Activated T-cell treated with anti-CD3 and anti-CD28 coated beads, Interleukin-2, amount 50 U/mL, for 72 hours (primary cell): ENCODE measurements at regions not wholly inside any gene's neighbourhood (a gene's known extent, or its start where the extent isn't known, plus 50 kb on each side); places are given as distances from the start of the nearest gene placed in this dataset.
"Not testable (repeated sequence)": the region's sequence is repeated elsewhere in the genome, so short reads cannot be mapped to it uniquely, and the experiment has no call there.

ENCODE experiments used
- ATAC-seq, 2 donors: fragments of 150-1000 bp; cut with Tn5 transposase; replicated peaks in 1 of 2; 2 replicates each; pipeline ENCODE4 v1.10.0; 2021; ENCODE audit warnings: moderate library complexity in 2 of 2, mild to moderate bottlenecking in 1 of 2
- DNase-seq, 2 donors: peaks; one replicate each; pipeline ENCODE4 v3.0.0; 2021 to 2022; ENCODE audit warnings: mixed read lengths in 1 of 2
- H3K27ac Mint-ChIP-seq: one replicate; pipeline ENCODE4 v1.8.0; 2022; ENCODE audit warnings: mild to moderate bottlenecking, moderate library complexity, mixed read lengths
- H3K27me3 Mint-ChIP-seq: one replicate; pipeline ENCODE4 v1.8.0; 2022; ENCODE audit warnings: low read depth, mixed read lengths
- H3K36me3 Mint-ChIP-seq, 2 donors: one replicate each; pipeline ENCODE4 v1.8.0; 2022; ENCODE audit warnings: mixed read lengths in 2 of 2, mild to moderate bottlenecking in 1 of 2; ENCODE audit not compliant: insufficient read depth in 2 of 2
- H3K4me1 Mint-ChIP-seq: one replicate; pipeline ENCODE4 v1.8.0; 2022; ENCODE audit warnings: low read depth, mixed read lengths
- H3K4me3 Mint-ChIP-seq, 2 donors: one replicate each; pipeline ENCODE4 v1.8.0; 2022; ENCODE audit warnings: mild to moderate bottlenecking in 2 of 2, mixed read lengths in 2 of 2, moderate library complexity in 2 of 2
- H3K9me3 Mint-ChIP-seq, 2 donors: one replicate each; pipeline ENCODE4 v1.8.0; 2022; ENCODE audit warnings: mixed read lengths in 2 of 2

DNA sequence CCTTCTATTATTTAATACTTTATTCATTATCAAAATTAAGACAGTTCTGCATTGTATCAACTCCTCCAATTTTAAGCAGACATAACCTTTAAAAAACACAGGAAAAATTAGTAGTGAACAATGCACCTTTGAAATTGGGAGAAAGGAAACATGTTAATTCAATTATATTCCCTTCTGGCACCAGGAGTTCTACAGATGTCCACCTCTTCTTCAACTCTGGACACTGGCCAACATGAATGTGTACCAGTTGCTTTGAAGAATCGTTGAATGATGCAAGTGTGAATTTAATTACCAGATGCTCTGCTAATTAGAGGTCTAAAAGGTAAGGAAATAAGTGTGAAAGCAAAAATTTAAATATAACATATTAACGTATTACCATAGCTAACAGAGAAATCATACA, 206.7 kb upstream of the IGFBP3 start:
- Mint-ChIP-seq H3K27ac (no peak overlapping the region), H3K36me3 (no peaks in the 10 kb centered on the region), H3K4me3 (no peak overlapping the region), H3K4me1 (no peaks in the 10 kb centered on the region), H3K27me3 (no peaks in the 10 kb centered on the region), H3K9me3 (peaks cover 0 to 5% of the 10 kb centered on the region in 2 donors)
- ATAC-seq (no peak), DNase-seq (no peak)

DNA sequence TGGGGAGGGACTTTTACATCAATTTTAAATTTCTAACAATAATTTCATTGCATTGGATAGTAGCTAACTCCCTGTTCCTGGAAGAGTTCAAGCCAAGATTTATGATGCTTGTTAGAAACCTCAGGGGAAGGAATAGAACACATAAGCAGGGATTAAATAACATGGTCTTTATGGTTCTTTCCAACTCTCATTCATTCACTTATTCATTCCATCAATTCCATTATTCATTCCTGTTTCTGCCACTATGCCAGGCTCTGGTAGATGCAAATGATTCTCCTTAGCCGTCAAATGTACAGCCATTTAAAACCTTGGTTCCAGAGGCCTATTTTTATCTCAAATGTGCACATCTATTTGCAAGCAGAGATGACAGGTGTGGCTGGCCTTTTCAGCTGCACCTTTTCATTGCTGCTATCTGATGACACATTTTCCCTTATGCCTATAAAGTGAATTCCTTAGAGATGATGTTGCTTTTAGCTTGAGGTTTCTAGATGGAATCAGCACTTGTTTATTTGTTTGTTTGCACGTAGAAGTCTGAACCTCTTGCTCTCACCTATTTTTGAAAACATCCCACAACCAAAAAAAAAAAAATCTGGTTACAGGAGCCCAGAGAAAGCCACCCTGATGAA, 205.7 kb upstream of the IGFBP3 start:
- Mint-ChIP-seq H3K9me3 (peaks cover 0 to 5% of the 10 kb centered on the region in 2 donors), H3K4me1 (no peaks in the 10 kb centered on the region), H3K4me3 (no peak overlapping the region), H3K36me3 (no peaks in the 10 kb centered on the region), H3K27me3 (no peaks in the 10 kb centered on the region), H3K27ac (no peak overlapping the region)
- DNase-seq (no peak), ATAC-seq (no peak)

GRCh38 chr7:46123756-46124343, 202.8 kb upstream of the IGFBP3 start:
- Mint-ChIP-seq H3K27ac (no peak overlapping the region), H3K9me3 (peaks cover 0 to 5% of the 10 kb centered on the region in 2 donors), H3K4me1 (no peaks in the 10 kb centered on the region), H3K4me3 (no peak overlapping the region), H3K36me3 (no peaks in the 10 kb centered on the region), H3K27me3 (no peaks in the 10 kb centered on the region)
- ATAC-seq (no peak), DNase-seq (no peak)

GRCh38 chr7:46115410-46115809, 194.3 kb upstream of the IGFBP3 start:
- Mint-ChIP-seq H3K27me3 (no peaks in the 10 kb centered on the region), H3K27ac (no peak overlapping the region), H3K4me1 (no peaks in the 10 kb centered on the region), H3K36me3 (no peaks in the 10 kb centered on the region), H3K9me3 (no peaks in the 10 kb centered on the region), H3K4me3 (no peak overlapping the region)
- no peak for DNase-seq
- ATAC-seq = no peak

DNA sequence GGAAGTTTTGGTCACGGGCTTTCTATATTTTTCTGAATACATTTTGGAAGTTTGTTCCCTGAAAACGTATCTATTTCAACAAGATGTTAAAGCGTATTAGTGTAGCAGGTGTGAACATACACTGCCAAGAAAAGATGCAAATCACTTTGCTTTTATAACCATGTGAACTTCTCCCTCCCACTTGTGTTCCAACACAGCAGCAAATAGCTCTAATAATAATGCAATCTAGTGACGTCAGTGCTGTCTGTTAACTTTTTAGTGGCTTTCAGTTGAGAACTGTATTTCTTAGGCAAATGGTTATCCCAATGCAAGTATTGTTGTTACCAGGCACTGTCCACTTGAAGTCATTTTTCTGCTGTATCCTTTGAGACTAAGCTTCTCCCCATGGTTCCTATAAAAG, 188.4 kb upstream of the IGFBP3 start:
- H3K27ac Mint-ChIP-seq = no peak overlapping the region
- H3K9me3 Mint-ChIP-seq = no peaks in the 10 kb centered on the region
- ATAC-seq = no peak
- no peaks in the 10 kb centered on the region for H3K27me3 Mint-ChIP-seq
- H3K4me3 Mint-ChIP-seq = no peak overlapping the region
- no peaks in the 10 kb centered on the region for H3K36me3 Mint-ChIP-seq
- no peak for DNase-seq
- no peaks in the 10 kb centered on the region for H3K4me1 Mint-ChIP-seq

GRCh38 chr7:46108272-46108671, 187.2 kb upstream of the IGFBP3 start:
- Mint-ChIP-seq H3K9me3 (no peaks in the 10 kb centered on the region), H3K27me3 (no peaks in the 10 kb centered on the region), H3K4me3 (no peak overlapping the region), H3K27ac (no peak overlapping the region), H3K36me3 (no peaks in the 10 kb centered on the region), H3K4me1 (no peaks in the 10 kb centered on the region)
- no peak for ATAC-seq
- no peak for DNase-seq

- no peak for ATAC-seq
- H3K9me3 Mint-ChIP-seq = no peaks in the 10 kb centered on the region
- no peaks in the 10 kb centered on the region for H3K27me3 Mint-ChIP-seq
- no peak for DNase-seq
- H3K36me3 Mint-ChIP-seq = no peaks in the 10 kb centered on the region
- H3K4me3 Mint-ChIP-seq = no peak overlapping the region
- H3K27ac Mint-ChIP-seq = no peak overlapping the region
- H3K4me1 Mint-ChIP-seq = no peaks in the 10 kb centered on the region
Measured at GRCh38 chr7:46107610-46108217, 186.6 kb upstream of the IGFBP3 start.

- H3K27me3 Mint-ChIP-seq = no peaks in the 10 kb centered on the region
Measured at GRCh38 chr7:46100521-46100920, 179.4 kb upstream of the IGFBP3 start.

GRCh38 chr7:46099076-46099475, 178.0 kb upstream of the IGFBP3 start:
- Mint-ChIP-seq H3K27me3 (no peaks in the 10 kb centered on the region), H3K27ac (no peak overlapping the region), H3K4me3 (no peak overlapping the region), H3K36me3 (no peaks in the 10 kb centered on the region), H3K4me1 (no peaks in the 10 kb centered on the region), H3K9me3 (no peaks in the 10 kb centered on the region)
- ATAC-seq (no peak), DNase-seq (no peak)

More at GRCh38 chr7:46100521-46100920, 179.4 kb upstream of the IGFBP3 start:
- no peaks in the 10 kb centered on the region for H3K4me1 Mint-ChIP-seq
- no peak for DNase-seq
- no peak overlapping the region for H3K4me3 Mint-ChIP-seq
- H3K9me3 Mint-ChIP-seq = no peaks in the 10 kb centered on the region
- ATAC-seq = no peak
- no peaks in the 10 kb centered on the region for H3K36me3 Mint-ChIP-seq
- no peak overlapping the region for H3K27ac Mint-ChIP-seq

DNA sequence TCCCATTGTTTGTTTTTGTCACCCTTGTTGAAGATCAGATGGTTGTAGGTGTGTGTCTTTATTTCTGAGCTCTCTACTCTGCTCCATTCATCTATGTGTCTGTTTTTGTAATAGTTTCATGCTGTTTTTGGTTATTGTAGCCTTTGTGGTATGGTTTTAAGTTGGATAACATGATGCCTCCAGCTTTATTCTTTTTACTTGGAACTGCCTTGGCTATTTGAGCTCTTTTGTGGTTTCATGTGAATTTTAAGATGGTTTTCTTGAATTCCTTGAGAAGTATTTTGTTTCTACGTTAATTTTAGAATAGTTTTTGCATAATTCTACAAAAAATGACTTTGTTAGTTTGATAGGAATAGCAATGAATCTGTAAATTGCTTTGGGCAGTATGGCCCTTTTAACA, 170.0 kb upstream of the IGFBP3 start:
- DNase-seq (no peak), ATAC-seq (no peak)
- peaks cover 2 to 3% of the 10 kb centered on the region in 2 donors for H3K9me3 Mint-ChIP-seq
- H3K36me3 Mint-ChIP-seq = no peaks in the 10 kb centered on the region
- no peak overlapping the region for H3K27ac Mint-ChIP-seq
- no peaks in the 10 kb centered on the region for H3K27me3 Mint-ChIP-seq
- H3K4me1 Mint-ChIP-seq = no peaks in the 10 kb centered on the region
- H3K4me3 Mint-ChIP-seq = no peak overlapping the region

GRCh38 chr7:46089281-46089680, 168.2 kb upstream of the IGFBP3 start:
- H3K4me3 Mint-ChIP-seq = no peak overlapping the region
- H3K4me1 Mint-ChIP-seq = no peaks in the 10 kb centered on the region
- H3K27me3 Mint-ChIP-seq = no peaks in the 10 kb centered on the region
- ATAC-seq (no peak), DNase-seq (no peak)
- peaks cover 3 to 4% of the 10 kb centered on the region in 2 donors for H3K9me3 Mint-ChIP-seq
- no peak overlapping the region for H3K27ac Mint-ChIP-seq
- no peaks in the 10 kb centered on the region for H3K36me3 Mint-ChIP-seq

DNA sequence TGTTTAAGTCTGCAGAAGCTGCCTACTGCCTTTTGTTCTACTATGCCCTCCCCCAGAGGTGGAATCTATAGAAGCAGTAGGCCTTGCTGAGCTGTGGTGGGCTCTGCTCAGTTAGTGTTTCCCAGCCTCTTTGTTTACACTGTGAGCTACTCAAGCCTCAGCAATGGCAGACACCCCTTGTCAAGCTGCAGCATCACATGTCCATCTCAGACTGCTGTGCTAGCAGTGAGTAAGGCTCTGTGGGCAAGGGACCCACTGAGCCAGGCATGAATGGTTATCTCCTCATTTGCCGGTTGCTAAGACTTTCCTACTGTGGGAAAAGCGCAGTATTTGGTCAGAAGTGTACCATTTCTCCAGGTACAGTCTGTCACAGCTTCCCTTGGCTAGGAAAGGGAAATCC, 167.4 kb upstream of the IGFBP3 start:
- not testable (repeated sequence) for H3K4me3 Mint-ChIP-seq, H3K9me3 Mint-ChIP-seq, H3K36me3 Mint-ChIP-seq, H3K4me1 Mint-ChIP-seq, H3K27me3 Mint-ChIP-seq, DNase-seq, ATAC-seq, H3K27ac Mint-ChIP-seq

DNA sequence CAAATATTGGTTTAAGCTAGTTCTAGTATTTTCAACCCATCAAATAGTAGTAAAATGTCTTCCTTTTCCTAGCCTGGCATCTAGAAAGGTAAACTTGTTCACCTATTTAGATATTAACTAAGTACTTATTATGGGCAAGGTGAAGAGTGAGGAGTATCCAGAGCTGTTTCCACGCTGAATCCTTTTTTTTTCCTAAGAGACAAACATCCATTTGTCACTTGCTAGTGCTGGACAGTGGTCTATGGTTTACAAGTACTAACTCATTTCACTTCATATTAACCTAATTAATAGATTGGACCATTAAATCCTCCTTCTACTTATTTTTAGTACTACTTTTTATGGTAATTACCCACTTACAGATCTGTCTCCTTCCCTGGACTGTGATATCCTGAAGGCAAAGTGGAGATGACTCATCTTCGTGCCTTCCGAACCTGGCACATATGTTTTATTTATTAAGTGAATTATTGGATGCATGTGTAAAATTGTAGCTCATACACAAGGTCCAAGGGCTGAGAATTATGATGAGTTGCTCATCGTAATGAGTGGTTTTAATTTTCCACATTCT, 159.6 kb upstream of the IGFBP3 start:
- DNase-seq = no peak

More for the DNA sequence above, 159.6 kb upstream of the IGFBP3 start:
- no peak overlapping the region for H3K4me3 Mint-ChIP-seq
- no peaks in the 10 kb centered on the region for H3K27me3 Mint-ChIP-seq
- H3K4me1 Mint-ChIP-seq = no peaks in the 10 kb centered on the region
- no peak for ATAC-seq
- H3K27ac Mint-ChIP-seq = no peak overlapping the region
- peaks cover 1 to 4% of the 10 kb centered on the region in 2 donors for H3K9me3 Mint-ChIP-seq
- H3K36me3 Mint-ChIP-seq = no peaks in the 10 kb centered on the region
